ENCODE measurements at regions not wholly inside any gene's neighbourhood (a gene's known extent, or its start where the extent isn't known, plus 50 kb on each side); places are given as distances from the start of the nearest gene placed in this dataset.

GRCh38 chr2:120910164-120910563, 174.5 kb downstream of the GLI2 start:
- no peak for TF ChIP-seq POLR2AphosphoS5 (IDR thresholded peaks at IDR 0.05; ENCODE audit: low read depth, low read length)
- TF ChIP-seq REST (IDR thresholded peaks at IDR 0.05; ENCODE audit: low read depth) = no peak
- TF ChIP-seq CBX3 (IDR thresholded peaks at IDR 0.05; ENCODE audit: low read depth) = no peak
- TF ChIP-seq EZH2 (IDR thresholded peaks at IDR 0.05) = no peak
- no peak for TF ChIP-seq ZBTB33 (IDR thresholded peaks at IDR 0.05; ENCODE audit: extremely low read depth, insufficient replicate concordance, low read length)
- no peak for TF ChIP-seq ELF1 (IDR thresholded peaks at IDR 0.05; ENCODE audit: borderline replicate concordance, low read depth)
- no peak for TF ChIP-seq JUND (IDR thresholded peaks at IDR 0.05)
- no peak for TF ChIP-seq ATF3 (IDR thresholded peaks at IDR 0.05)
- no peak for TF ChIP-seq ZFX (IDR thresholded peaks at IDR 0.05)
- H3K27ac ChIP-seq (ENCODE audit: low read depth, low read length) = no peak overlapping the region
- ATAC-seq = no peak
- H4K20me1 ChIP-seq (ENCODE audit: insufficient read depth) = no peaks in the 10 kb centered on the region
- H3K9me2 ChIP-seq (ENCODE audit: insufficient read depth) = no peaks in the 10 kb centered on the region
- no peaks in the 10 kb centered on the region for H3K36me3 ChIP-seq (ENCODE audit: control insufficient read depth in 1 of 2, insufficient read depth in 2 of 2, low read length in 2 of 2)
- POLR2A ChIA-PET = no interaction called here
- intact Hi-C loops (cut with micrococcal nuclease) = no loop called here
- no peaks in the 10 kb centered on the region for H3K27me3 ChIP-seq (ENCODE audit: insufficient read depth, low read length)
- H3K4me2 ChIP-seq (ENCODE audit: low read length) = peak overlapping the region; percentile 79; the same call in 1 of the 2 replicates
- no peak overlapping the region for H3K4me3 ChIP-seq (replicated peaks in 1 of 2; ENCODE audit: low read depth in 1 of 2, low read length in 2 of 2)
- no peaks in the 10 kb centered on the region for H3K79me2 ChIP-seq (ENCODE audit: insufficient read depth, low read length)
- no peak overlapping the region for H3K9ac ChIP-seq (ENCODE audit: low read length)
- peaks cover 46 to 49% of the 10 kb centered on the region in 2 experiments for H3K4me1 ChIP-seq (ENCODE audit: control insufficient read depth in 1 of 2, insufficient read depth in 2 of 2, low read length in 2 of 2)
- no peak overlapping the region for H2AFZ ChIP-seq (ENCODE audit: low read depth, low read length, poor library complexity, severe bottlenecking)
- RAD21 ChIA-PET (ENCODE audit: low non-redundant PET in 1 of 2, low total read pairs in 2 of 2, uncharacterized antibody in 2 of 2, unreplicated experiment in 2 of 2) = no interaction called here
- CTCF ChIA-PET = no interaction called here
- H3K9me3 ChIP-seq (ENCODE audit: control insufficient read depth in 1 of 2, insufficient read depth in 1 of 2, low read depth in 1 of 2, low read length in 2 of 2) = no peaks in the 10 kb centered on the region
- no peak for DNase-seq (ENCODE audit: low read depth, low spot score)
- no TSS peak for BruUV-seq (replicated peaks)
